NCI-H2227 treated with DMSO at 0.1 percent for 48 hours (cell line): ENCODE measurements at regions not wholly inside any gene's neighbourhood (a gene's known extent, or its start where the extent isn't known, plus 50 kb on each side); places are given as distances from the start of the nearest gene placed in this dataset.

ENCODE experiments used
- DNase-seq: peaks from one replicate; lab custom pipeline; 2025; lab: John Stamatoyannopoulos, UW

DNA sequence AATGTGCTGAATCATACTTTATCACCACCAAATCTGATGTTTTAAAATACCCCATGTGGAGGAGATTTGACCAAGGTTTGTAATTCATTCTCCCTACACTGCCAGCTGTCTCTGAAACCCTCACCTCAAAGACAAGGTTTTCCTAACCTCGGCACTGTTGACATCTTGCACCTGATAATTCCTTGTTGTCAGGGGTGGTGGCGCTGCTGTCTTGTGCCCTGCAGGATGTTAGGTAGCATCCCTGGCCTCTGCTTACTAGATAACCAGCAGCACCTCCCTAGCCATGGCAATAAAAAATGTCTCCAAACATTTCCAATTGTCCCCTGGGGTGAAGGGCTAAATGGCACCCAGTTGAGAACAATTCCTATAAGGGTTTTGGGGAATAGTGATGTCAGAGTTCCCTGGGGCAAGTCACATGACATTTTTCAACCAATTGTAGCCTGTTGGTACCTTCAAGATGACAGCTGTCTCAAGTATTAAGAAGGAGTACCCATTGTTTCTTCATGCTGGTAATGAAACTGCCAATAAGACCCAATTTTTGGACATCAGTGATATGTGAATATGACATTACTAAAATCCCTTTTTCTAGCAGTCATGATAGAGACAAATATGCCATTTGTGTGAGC, 160.6 kb upstream of the PLCXD3 start:
- DNase-seq = no peak

- DNase-seq = no peak
These were observed 159.8 kb upstream of the PLCXD3 start for GRCh38 chr5:41670216-41670615.

DNA sequence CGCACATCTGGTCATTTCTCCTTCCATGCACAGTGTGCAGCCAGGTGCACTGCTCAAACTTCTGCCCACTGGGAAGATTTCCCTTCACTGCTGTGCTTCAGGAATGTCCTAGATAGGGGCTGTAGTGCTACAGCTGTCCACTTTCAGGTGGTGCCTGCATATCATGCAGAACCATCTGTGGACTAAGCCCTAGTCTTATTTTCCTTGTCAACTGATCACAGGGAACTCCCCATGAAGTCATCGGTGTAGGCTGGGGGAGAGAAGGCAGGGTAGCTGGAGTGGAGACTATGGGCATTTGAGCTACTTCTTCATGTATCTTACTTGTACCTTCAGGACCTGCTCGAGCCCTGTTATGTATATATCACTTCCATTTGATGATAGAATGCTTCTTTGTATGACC, 150.9 kb upstream of the PLCXD3 start:
- DNase-seq = no peak

DNA sequence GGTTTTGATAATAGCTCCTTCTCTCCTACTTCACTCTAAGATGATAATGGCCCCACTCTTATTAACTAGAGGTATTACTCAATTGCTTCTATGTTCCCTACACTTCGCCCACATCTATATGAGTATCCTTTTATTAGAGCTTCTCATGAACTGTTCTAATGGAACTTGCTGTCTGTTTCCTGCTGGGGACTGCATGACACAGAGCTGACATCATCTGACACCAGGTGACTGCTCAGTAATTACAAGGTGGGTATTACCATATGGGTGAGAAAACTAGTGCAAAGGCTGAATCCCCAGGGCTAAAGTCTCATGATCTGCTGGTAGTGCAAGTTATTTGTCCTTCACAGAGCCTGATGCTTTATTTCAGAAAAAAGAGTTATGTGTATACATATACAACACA, 146.2 kb upstream of the PLCXD3 start:
- peak; percentile 55 for DNase-seq

DNA sequence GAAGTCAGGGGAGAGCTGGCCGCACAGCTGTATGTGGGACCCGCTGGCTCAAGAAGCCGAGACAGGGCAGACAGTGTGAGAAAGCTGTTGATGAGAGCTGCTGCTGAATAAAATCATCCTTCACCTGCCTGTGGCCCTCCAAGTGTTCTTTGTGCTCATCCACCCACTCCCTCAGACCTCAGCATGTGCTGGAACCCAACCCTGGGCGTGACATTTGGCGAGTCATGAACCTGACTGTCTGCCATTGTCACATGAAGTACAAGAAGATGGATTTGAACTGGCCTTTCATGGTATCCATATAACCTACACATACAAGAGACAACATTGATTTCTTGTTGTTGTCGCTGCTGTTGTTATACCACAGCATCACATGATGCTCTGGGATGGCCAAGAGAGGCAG, 139.7 kb upstream of the PLCXD3 start:
- DNase-seq = no peak

GRCh38 chr5:41649659-41650058, 139.3 kb upstream of the PLCXD3 start:
- peak; percentile 27 for DNase-seq

DNA sequence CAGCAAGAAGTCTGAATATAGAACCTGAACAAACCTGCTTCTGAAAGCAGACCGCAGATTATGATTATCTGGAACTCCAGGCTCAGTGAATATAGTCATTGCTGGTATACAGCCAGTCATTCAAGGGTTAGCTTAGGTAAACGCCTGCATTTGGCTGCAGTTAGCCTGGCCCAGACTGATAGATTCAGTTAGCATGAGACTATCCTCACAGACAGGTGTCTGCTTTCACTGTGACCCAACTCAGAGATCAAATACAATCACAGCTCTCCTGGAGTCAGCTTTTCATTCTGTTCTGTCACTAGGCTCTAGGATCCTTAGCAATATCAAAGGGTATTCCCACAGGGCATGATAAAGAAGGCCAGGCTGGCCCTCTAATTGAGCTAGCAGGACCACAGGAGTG, 138.6 kb upstream of the PLCXD3 start:
- no peak for DNase-seq

GRCh38 chr5:41641621-41642020, 131.2 kb upstream of the PLCXD3 start:
- no peak for DNase-seq

DNA sequence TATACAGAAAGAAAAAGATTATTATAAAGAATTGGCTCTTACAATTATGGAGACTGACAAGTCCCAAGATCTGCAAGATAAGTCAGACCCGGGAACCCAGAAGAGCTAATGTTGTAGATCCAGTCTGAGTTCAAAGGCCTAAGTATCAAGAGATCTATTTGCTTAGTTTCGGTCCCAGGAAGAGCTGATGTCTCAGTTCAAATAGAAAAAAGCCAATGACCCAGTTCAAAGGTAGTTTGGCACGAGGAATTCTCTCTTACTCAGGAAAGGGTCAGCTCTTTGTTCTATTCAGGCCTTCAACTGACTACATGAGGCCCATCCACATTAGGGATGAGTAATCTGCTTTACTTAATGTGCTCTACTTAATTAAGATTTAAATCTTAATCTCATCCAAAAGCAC, 128.3 kb upstream of the PLCXD3 start:
- no peak for DNase-seq

- no peak for DNase-seq
These were observed 127.5 kb upstream of the PLCXD3 start for GRCh38 chr5:41637869-41638268.

DNA sequence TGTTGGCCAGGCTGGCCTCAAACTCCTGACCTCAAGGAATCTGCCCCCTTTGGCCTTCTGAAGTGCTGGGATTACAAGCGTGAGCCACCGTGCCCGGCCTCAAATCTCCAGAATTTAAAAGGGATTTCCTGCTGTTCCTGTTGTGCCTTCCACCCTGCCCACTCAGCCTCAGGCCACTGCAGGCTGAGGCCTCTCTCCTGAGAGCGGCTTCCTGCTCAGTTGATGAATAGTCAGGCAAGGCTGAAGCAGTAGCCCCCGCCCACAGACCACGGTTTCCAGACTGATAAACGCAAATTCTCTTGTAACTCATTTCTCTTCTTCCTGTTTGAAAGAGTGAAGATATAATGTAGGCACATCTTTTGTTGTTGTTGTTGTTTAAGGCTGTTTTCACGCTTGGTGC, 127.0 kb upstream of the PLCXD3 start:
- no peak for DNase-seq

DNA sequence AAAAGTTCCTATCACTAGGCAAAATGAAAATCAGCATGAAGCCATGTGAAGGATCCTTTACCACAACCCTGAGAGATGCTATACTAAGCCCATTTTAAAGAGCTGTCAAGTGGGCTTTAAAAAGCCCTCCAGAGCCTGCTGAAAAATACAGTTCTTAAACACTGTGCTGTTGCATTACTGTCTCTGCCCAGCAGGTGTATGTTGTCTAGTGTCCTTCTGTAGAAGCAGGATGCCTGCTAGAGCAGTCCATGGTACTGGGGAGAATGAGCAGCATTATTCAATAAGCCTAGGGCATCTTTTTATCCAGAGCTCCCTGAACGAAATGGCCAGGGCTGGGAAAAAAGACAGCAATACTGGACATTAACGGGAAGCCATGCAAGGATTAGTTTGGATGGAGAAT, 126.2 kb upstream of the PLCXD3 start:
- DNase-seq = peak; percentile 23

DNA sequence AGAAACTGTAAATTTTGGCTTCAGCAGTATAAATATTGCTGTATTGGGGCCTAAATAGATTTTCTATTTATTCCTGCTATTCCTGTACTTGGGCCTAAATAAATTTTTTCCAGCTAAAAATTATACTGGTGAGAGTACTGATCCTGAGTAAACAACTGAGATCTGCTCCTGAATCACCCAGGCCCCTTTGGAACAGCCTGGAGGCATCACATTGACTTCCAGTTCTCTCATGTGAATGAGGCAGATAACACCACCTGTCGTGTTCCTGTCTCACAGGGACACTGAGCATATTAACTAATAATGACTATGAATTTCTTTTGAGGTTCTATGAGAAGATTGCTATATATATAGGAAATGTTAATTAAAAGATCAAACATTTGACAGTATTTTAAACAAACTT, 119.5 kb upstream of the PLCXD3 start:
- DNase-seq = no peak

DNA sequence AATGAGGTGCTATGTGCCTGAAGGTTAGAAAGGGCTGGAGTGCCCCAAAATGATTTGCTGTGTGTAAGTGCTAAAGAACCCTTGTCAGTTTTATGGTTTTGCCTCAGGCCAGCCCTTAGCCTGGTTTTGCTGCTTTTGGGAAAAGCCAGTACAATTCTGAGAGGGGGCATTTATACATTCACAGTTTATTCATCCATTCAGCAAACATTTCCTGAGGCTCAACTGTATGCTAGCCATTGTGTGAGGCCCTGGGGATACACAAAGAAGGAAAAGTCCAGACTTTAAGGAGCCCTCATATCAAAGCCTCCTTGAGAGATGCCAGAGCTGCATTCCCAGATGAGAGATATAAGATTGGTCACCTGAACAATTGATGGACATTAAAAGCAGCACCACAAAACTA, 115.2 kb upstream of the PLCXD3 start:
- no peak for DNase-seq

DNA sequence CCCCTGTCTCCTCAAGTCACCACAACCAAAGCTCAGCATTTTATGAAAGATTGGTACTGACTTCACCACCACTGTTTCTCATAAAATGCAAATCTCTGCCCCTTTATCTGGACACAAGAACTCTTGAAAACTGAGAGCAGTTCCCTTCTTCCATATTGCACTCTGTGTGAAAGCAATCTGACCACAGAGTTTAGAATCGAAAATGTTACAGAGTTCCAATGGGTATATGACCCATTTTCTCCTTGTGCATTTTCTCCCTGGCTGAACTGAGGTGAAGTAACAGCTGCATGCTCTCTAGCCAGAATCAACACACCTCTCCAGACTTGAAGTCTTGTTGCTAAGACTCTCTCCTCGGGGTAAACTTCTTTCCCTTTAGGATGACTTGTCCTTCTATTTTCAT, 111.0 kb upstream of the PLCXD3 start:
- DNase-seq = no peak

DNA sequence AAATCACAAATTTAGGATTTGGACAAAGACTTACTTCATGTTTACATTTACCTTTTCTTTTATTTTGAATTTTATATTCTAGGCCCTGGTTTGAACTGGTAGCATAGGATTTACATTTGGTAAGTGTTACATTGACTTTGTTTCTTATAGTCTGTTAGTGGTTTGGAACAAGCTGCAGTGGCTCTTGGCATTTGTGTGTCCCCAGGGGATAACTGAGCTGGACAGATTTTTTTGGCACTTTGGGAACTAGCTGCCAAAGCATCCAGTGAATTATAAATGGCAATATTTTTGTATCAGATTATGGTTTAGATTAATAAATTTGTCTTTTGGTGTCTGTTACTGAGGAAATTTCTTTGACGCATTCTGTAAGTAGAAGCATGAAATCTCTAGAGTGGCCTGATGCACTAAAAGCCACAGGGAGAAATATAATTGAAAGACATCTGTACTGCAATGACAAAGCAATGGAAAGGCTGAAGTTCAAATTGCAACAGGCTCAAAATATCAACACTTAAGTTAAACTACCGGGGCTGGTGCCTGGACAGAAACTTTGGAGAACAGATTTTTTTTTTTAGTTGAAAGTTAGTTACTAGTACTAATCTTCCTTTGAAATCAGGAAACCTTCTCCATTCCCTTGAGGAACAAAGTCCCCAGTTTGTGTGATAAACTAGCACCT, 107.6 kb upstream of the PLCXD3 start:
- no peak for DNase-seq

DNA sequence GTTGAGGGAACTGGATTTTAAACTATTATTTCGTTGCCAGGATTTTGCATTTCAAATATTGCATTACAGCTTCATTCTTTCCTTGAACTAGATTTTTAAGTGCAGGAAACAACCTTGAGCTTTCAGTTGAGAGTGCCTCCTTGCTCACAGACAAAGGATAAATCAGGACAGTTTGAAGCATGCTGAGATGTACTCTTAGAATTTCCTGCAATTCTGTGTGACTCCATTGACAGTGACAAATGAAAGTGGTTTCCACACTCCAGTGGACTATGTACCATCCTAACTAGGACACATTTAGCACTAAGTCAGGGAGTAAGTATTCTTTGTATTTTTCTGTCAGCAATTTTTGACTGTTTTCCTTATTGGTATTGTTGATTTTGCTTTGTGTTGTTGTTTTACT, 100.0 kb upstream of the PLCXD3 start:
- DNase-seq = no peak

DNA sequence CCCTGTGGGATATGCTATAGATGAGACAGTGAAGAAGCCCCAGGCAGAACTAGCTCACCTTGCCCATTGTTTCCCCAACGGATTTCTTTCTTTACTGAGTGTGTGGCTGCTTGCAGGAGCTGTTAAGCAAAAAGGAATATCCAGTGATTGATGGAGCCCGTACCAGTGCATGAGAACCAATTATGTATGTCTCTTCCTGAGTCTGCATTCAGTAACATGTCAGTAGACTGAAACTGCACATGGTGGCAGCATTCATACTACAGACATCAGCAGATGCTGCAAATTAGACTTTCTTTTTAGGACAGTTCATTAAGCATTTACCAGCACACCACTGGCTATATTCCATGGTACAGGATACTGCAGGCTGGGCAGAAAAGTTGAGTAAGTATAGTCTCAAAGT, 90.3 kb upstream of the PLCXD3 start:
- peak; percentile 23 for DNase-seq

GRCh38 chr5:41598011-41598410, 87.6 kb upstream of the PLCXD3 start:
- no peak for DNase-seq

GRCh38 chr5:41587668-41588067, 77.3 kb upstream of the PLCXD3 start:
- DNase-seq = no peak

DNA sequence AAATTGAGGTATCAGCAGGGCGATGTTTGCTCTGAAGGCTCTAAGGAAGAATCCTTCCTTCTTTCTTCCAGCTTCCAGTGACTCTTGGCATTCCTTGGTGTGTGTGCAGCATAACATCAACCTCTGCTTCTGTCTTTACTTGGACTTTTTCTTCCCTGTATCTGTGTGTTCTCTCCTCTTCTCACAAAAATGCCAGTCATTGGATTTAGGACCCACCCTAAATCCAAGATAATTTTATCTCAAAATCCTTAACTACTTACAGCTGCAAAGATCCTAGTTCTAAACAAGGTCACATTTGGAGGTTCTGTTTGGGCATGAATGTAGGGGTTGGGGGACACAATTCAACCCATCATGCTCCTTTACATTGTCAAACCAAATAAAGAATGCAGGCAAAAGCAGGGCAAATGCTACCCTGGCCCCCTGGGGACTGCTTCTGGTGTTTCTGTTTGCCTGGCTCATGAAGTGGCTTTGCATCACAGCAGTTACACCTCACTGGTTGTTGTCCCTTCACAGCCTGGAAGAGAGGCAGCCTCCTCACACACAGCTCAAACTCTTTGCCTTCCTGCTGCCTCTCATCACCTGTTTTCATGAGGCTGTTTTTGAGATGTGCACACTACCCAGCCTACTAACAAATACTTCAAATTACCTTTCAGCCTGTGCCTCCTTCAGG, 64.8 kb upstream of the PLCXD3 start:
- no peak for DNase-seq

DNA sequence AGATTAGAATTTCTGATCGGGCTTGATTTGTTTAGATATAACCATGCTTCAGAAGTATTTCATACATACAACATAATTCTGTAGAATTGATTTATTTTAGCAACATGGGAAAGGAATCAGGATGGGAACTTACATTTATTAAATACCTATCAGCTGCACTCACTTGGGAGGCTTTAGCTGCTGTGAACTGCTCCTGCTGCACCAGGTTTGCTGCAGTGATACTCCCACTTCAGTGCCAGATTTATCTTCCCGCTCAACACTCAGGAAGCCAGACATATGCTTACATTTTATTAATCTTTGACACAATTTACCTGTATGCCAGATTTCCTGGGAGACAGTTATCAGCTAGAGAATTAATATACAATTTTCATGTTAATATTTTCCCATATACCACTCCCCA, 64.0 kb upstream of the PLCXD3 start:
- DNase-seq = no peak
